ENCODE measurements at regions not wholly inside any gene's neighbourhood (a gene's known extent, or its start where the extent isn't known, plus 50 kb on each side); places are given as distances from the start of the nearest gene placed in this dataset.

DNA sequence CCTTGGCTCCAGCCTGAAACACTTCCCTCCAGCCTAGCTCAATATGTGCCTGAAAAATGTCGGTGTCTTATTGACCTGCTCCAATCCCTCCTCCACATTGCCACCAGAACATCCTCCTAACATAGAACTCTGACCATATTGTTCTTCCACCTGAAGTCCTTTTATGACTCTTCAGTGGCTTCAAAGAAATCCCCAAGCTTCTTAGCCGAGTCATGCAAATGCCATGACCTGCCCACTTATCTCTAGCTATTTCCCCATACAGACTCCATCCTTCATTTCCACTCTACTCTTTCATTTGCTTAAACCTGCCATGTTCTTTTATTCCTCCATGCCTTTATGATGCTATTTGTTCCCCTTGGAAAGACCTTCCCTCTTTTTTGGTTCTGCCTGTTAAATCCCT is 568.6 kb downstream of the ETNK1 start (continued):
- TF ChIP-seq ZNF462 (CRISPR knock-in tag; IDR thresholded peaks at IDR 0.05) (no peak), ZNF331 (CRISPR knock-in tag; IDR thresholded peaks at IDR 0.05; ENCODE audit: low read depth) (no peak), CREB1 (CRISPR knock-in tag; IDR thresholded peaks at IDR 0.05; ENCODE audit: low read depth) (no peak), EZH2 (IDR thresholded peaks at IDR 0.05; ENCODE audit: low read depth, unreplicated experiment) (no peak), STAT1 (IDR thresholded peaks at IDR 0.05; ENCODE audit: unreplicated experiment) (no peak), JUNB (IDR thresholded peaks at IDR 0.05; ENCODE audit: unreplicated experiment) (no peak), POLR2AphosphoS5 (IDR thresholded peaks at IDR 0.05; ENCODE audit: low read depth) (no peak)
- TF ChIP-seq, protein P1, sequence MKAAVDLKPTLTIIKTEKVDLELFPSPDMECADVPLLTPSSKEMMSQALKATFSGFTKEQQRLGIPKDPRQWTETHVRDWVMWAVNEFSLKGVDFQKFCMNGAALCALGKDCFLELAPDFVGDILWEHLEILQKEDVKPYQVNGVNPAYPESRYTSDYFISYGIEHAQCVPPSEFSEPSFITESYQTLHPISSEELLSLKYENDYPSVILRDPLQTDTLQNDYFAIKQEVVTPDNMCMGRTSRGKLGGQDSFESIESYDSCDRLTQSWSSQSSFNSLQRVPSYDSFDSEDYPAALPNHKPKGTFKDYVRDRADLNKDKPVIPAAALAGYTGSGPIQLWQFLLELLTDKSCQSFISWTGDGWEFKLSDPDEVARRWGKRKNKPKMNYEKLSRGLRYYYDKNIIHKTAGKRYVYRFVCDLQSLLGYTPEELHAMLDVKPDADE (IDR thresholded peaks at IDR 0.05) = no peak

DNA sequence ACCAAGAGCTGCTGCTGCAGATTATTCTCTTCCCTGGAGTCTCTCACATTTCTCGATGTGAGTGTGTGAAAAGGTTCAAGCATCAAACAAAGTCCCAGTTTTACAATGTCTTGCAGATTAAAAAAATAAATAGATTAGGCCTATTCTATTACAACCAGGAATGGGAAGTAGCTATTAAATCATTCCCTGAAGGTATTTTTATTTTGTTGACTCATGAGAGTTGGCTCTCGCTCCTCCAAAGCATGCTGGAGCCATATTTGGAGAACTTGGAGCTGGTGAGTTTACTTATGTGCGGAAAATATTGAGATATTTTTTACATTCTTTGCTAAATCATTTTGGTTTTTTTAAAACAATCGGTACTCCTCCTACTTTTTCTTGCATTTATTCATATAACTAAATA is 572.3 kb downstream of the ETNK1 start:
- H3K4me3 Mint-ChIP-seq = no peak overlapping the region
- H3K27ac Mint-ChIP-seq = no peak overlapping the region
- no peak overlapping the region for H2AFZ ChIP-seq
- no peak for TF ChIP-seq ZNF114 (CRISPR knock-in tag; IDR thresholded peaks at IDR 0.05)
- TF ChIP-seq STAT1 (IDR thresholded peaks at IDR 0.05; ENCODE audit: unreplicated experiment) = no peak
- TF ChIP-seq NANOG (IDR thresholded peaks at IDR 0.05; ENCODE audit: borderline replicate concordance) = no peak
- no peak for TF ChIP-seq CREB1 (CRISPR knock-in tag; IDR thresholded peaks at IDR 0.05; ENCODE audit: low read depth)
- no peak for TF ChIP-seq REST (IDR thresholded peaks at IDR 0.05; ENCODE audit: unreplicated experiment)

More for the DNA sequence above, 572.3 kb downstream of the ETNK1 start:
- no peaks in the 10 kb centered on the region for H3F3A ChIP-seq (replicated peaks; ENCODE audit: low read depth)
- DNase-seq (ENCODE audit: low spot score) (no peak), ATAC-seq (no peak)
- no peaks in the 10 kb centered on the region for H3K27me3 ChIP-seq (ENCODE audit: insufficient read depth)
- H3K9me2 ChIP-seq (ENCODE audit: insufficient read depth) = 0 out of 2 replicates have a peak, but pooled peaks cover 5% of the 10 kb centered on the region
- H3K4me2 ChIP-seq = no peak overlapping the region
- Mint-ChIP-seq H3K4me1 (no peaks in the 10 kb centered on the region), H3K9me3 (no peaks in the 10 kb centered on the region; the same call in 2 of the 3 replicates), H3K36me3 (ENCODE audit: low read depth) (no peaks in the 10 kb centered on the region), H3K27me3 (ENCODE audit: insufficient read depth, low read depth, poor library complexity) (no peaks in the 10 kb centered on the region)
- H4K20me1 ChIP-seq (replicated peaks; ENCODE audit: insufficient read depth) = no peaks in the 10 kb centered on the region
- H3K79me2 ChIP-seq (replicated peaks; ENCODE audit: insufficient read depth) = no peaks in the 10 kb centered on the region
- H3K27ac ChIP-seq (ENCODE audit: low read depth) = no peak overlapping the region
- H3K36me3 ChIP-seq (ENCODE audit: insufficient read depth) = no peaks in the 10 kb centered on the region
- no peak overlapping the region for H3K4me3 ChIP-seq
- no peaks in the 10 kb centered on the region for H3K4me1 ChIP-seq (ENCODE audit: insufficient read depth)

Data from GM23338 (cell line).